ENCODE measurements at regions not wholly inside any gene's neighbourhood (a gene's known extent, or its start where the extent isn't known, plus 50 kb on each side); places are given as distances from the start of the nearest gene placed in this dataset.

DNA sequence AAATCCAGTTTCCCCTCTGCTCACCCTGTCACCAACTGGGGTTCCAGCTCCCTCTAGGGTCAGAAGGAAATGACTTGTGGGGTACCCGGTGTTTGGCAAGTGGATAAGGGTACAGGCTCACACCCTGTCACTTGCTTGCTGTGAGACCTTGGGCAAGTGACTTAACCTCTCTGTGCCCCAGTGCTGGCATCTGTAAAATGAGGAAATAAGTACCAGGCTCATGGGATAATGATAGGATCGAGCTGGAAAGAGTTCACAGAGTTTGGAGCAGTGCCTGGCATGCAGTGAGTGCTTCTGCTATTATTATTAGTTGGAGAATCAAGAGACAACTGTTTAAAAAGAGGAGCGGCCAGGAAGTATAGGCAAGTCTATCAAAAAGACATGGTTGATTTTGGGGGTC, 53.7 kb upstream of the DLX4 start:
- no peak for TF ChIP-seq EZH2 (IDR thresholded peaks at IDR 0.05; ENCODE audit: borderline replicate concordance, low read length)
- TF ChIP-seq, protein P1, sequence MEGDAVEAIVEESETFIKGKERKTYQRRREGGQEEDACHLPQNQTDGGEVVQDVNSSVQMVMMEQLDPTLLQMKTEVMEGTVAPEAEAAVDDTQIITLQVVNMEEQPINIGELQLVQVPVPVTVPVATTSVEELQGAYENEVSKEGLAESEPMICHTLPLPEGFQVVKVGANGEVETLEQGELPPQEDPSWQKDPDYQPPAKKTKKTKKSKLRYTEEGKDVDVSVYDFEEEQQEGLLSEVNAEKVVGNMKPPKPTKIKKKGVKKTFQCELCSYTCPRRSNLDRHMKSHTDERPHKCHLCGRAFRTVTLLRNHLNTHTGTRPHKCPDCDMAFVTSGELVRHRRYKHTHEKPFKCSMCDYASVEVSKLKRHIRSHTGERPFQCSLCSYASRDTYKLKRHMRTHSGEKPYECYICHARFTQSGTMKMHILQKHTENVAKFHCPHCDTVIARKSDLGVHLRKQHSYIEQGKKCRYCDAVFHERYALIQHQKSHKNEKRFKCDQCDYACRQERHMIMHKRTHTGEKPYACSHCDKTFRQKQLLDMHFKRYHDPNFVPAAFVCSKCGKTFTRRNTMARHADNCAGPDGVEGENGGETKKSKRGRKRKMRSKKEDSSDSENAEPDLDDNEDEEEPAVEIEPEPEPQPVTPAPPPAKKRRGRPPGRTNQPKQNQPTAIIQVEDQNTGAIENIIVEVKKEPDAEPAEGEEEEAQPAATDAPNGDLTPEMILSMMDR (IDR thresholded peaks at IDR 0.05; ENCODE audit: low read length): no peak
- no peaks in the 10 kb centered on the region for H3K9me3 ChIP-seq (ENCODE audit: low read length)
- H4K20me1 ChIP-seq (ENCODE audit: insufficient read depth, low read length): no peaks in the 10 kb centered on the region
- H3K27me3 ChIP-seq (ENCODE audit: insufficient read depth, low read length): no peaks in the 10 kb centered on the region
- H3K9me2 ChIP-seq (ENCODE audit: low read depth, low read length): no peaks in the 10 kb centered on the region
- H3K27ac ChIP-seq (ENCODE audit: low read depth, low read length, poor library complexity, severe bottlenecking): no peak overlapping the region
- no peaks in the 10 kb centered on the region for H3K4me1 ChIP-seq (ENCODE audit: insufficient read depth, low read length, severe bottlenecking)
- H3K9ac ChIP-seq (ENCODE audit: low read length): no peak overlapping the region
- H2AFZ ChIP-seq (ENCODE audit: low read length): no peak overlapping the region
- no peaks in the 10 kb centered on the region for H3F3A ChIP-seq (ENCODE audit: insufficient read depth, low read length)
- H3K4me2 ChIP-seq (ENCODE audit: low read length): no peak overlapping the region
- no peak overlapping the region for H3K4me3 ChIP-seq (ENCODE audit: low read depth, low read length, poor library complexity, severe bottlenecking)
- no peaks in the 10 kb centered on the region for H3K79me2 ChIP-seq (ENCODE audit: insufficient read depth, low read length)
- H3K36me3 ChIP-seq (ENCODE audit: insufficient read depth, low read length): no peaks in the 10 kb centered on the region

DNA sequence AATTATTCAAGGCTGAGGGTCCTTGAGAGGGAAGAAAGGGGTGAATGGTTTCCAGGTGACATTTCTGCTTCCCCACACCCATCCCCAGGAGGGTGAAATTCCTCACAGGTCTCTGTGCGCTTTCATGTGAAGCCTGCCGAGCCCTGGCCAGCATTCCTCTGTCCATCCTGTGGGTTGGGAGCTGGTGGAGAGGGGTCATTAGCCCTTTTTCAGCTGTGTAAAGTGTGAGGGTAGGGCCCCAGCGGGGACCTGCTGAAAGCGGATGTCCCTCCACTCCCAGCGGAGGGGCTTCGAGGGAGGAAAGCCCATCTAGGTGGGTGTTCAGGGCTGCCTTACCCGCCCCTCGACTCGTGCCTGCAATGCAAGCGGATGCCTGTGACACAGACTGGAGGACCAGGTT, 53.3 kb upstream of the DLX4 start:
- H4K20me1 ChIP-seq (ENCODE audit: insufficient read depth, low read length): no peaks in the 10 kb centered on the region
- H3K9me3 ChIP-seq (ENCODE audit: low read length): no peaks in the 10 kb centered on the region
- no peaks in the 10 kb centered on the region for H3F3A ChIP-seq (ENCODE audit: insufficient read depth, low read length)
- no peak overlapping the region for H3K4me2 ChIP-seq (ENCODE audit: low read length)
- TF ChIP-seq EZH2 (IDR thresholded peaks at IDR 0.05; ENCODE audit: borderline replicate concordance, low read length): no peak
- TF ChIP-seq, protein P1 (IDR thresholded peaks at IDR 0.05; ENCODE audit: low read length): no peak
- no peak overlapping the region for H2AFZ ChIP-seq (ENCODE audit: low read length)
- no peaks in the 10 kb centered on the region for H3K79me2 ChIP-seq (ENCODE audit: insufficient read depth, low read length)
- H3K27me3 ChIP-seq (ENCODE audit: insufficient read depth, low read length): no peaks in the 10 kb centered on the region
- no peak overlapping the region for H3K9ac ChIP-seq (ENCODE audit: low read length)
- no peak overlapping the region for H3K4me3 ChIP-seq (ENCODE audit: low read depth, low read length, poor library complexity, severe bottlenecking)
- no peaks in the 10 kb centered on the region for H3K9me2 ChIP-seq (ENCODE audit: low read depth, low read length)
- H3K36me3 ChIP-seq (ENCODE audit: insufficient read depth, low read length): no peaks in the 10 kb centered on the region
- H3K27ac ChIP-seq (ENCODE audit: low read depth, low read length, poor library complexity, severe bottlenecking): no peak overlapping the region
- H3K4me1 ChIP-seq (ENCODE audit: insufficient read depth, low read length, severe bottlenecking): no peaks in the 10 kb centered on the region

DNA sequence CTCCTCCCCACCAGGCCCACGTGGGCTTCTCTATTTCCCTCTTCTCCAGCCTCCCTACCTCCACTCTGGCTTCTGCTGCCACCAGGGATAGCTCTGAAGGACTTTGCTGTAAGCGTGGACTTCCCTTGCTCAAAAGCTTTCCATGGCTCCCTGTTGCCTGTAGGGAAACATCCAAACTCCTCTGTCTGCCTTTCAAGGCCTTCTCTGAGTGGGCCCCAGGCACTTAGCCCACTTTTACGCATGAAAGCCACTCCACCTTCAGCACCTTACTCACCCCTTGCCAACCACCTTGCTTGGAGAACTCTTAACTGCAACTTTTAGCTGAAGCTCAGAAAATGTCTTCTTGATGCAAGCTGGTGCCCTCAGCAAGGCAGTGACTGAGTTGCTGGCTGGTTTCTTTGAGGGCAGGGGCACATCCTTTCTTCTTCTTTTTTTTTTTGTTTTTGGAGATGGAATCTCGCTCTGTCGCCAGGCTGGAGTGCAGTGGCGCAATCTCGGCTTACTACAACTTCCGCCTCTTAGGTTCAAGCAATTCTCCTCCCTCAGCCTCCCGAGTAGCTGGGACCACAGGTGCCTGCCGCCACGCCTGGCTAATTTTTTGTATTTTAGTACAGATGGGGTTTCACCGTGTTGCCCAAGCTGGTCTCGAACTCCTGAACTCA, 52.0 kb upstream of the DLX4 start:
- no peaks in the 10 kb centered on the region for H3F3A ChIP-seq (ENCODE audit: insufficient read depth, low read length)
- H4K20me1 ChIP-seq (ENCODE audit: insufficient read depth, low read length): no peaks in the 10 kb centered on the region
- no peak overlapping the region for H3K4me2 ChIP-seq (ENCODE audit: low read length)
- no peak overlapping the region for H2AFZ ChIP-seq (ENCODE audit: low read length)
- no peak overlapping the region for H3K9ac ChIP-seq (ENCODE audit: low read length)
- H3K4me1 ChIP-seq (ENCODE audit: insufficient read depth, low read length, severe bottlenecking): no peaks in the 10 kb centered on the region
- H3K9me3 ChIP-seq (ENCODE audit: low read length): no peaks in the 10 kb centered on the region
- no peak overlapping the region for H3K27ac ChIP-seq (ENCODE audit: low read depth, low read length, poor library complexity, severe bottlenecking)
- H3K36me3 ChIP-seq (ENCODE audit: insufficient read depth, low read length): no peaks in the 10 kb centered on the region
- no peak for TF ChIP-seq EZH2 (IDR thresholded peaks at IDR 0.05; ENCODE audit: borderline replicate concordance, low read length)
- TF ChIP-seq, protein P1 (IDR thresholded peaks at IDR 0.05; ENCODE audit: low read length): no peak
- H3K27me3 ChIP-seq (ENCODE audit: insufficient read depth, low read length): no peaks in the 10 kb centered on the region
- no peaks in the 10 kb centered on the region for H3K9me2 ChIP-seq (ENCODE audit: low read depth, low read length)
- no peaks in the 10 kb centered on the region for H3K79me2 ChIP-seq (ENCODE audit: insufficient read depth, low read length)
- H3K4me3 ChIP-seq (ENCODE audit: low read depth, low read length, poor library complexity, severe bottlenecking): no peak overlapping the region

All from OCI-LY1 (cell line).